Esophagus muscularis mucosa (tissue), 4 donors: ENCODE measurements at regions not wholly inside any gene's neighbourhood (a gene's known extent, or its start where the extent isn't known, plus 50 kb on each side); places are given as distances from the start of the nearest gene placed in this dataset.

Experiments
- DNase-seq: peaks from one replicate; pipeline ENCODE4 v3.0.0-alpha.2; 2017; ENCODE audit errors: extremely low spot score
- H3K27ac ChIP-seq, 4 donors: fragments of 200-600 bp; sonication (generic); replicated peaks in 1 of 4; 1 replicate in 3 of 4; 2 replicates in 1 of 4; pipeline ENCODE4 v1.5.1; 2016 to 2019; ENCODE audit warnings: mild to moderate bottlenecking in 1 of 4
- H3K27me3 ChIP-seq, 4 donors: fragments of 200-600 bp; sonication (generic); one replicate each; pipeline versions ENCODE4 v1.5.1 to v1.6.0; 2016 to 2019
- H3K36me3 ChIP-seq, 4 donors: fragments of 200-600 bp; sonication (generic); one replicate each; pipeline ENCODE4 v1.5.1; 2016 to 2019
- H3K4me1 ChIP-seq, 4 donors: fragments of 200-600 bp; sonication (generic); one replicate each; pipeline ENCODE4 v1.5.1; 2016 to 2019
- H3K4me3 ChIP-seq, 4 donors: fragments of 200-600 bp; sonication (generic); 1 replicate in 2 of 4; 2 replicates in 2 of 4; pipeline ENCODE4 v1.5.1; 2016 to 2019; ENCODE audit warnings: mild to moderate bottlenecking in 4 of 4, moderate library complexity in 1 of 4
- H3K9me3 ChIP-seq, 4 donors: fragments of 200-600 bp; sonication (generic); 1 replicate in 3 of 4; 2 replicates in 1 of 4; pipeline ENCODE4 v1.5.1; 2016 to 2019
- EP300 ChIP-seq: sonication (generic); formaldehyde crosslinking; IDR thresholded peaks from one replicate; pipeline ENCODE4 v1.6.1; 2017; ENCODE audit warnings: antibody characterized with exemption
- POLR2A ChIP-seq: fragments of 450-650 bp; IDR thresholded peaks from one replicate; pipeline ENCODE4 v1.6.1; 2017; ENCODE audit warnings: antibody characterized with exemption, moderate library complexity, mild to moderate bottlenecking, low read depth
- POLR2AphosphoS5 ChIP-seq, 2 donors: sonication (generic); formaldehyde crosslinking; IDR thresholded peaks; one replicate each; pipeline ENCODE4 v1.6.1; 2017; ENCODE audit warnings: antibody characterized with exemption in 2 of 2
- WGBS: methylation state at CpG from one replicate; pipeline ENCODE4 v1.1.5; 2018; 5-methylcytosine and 5-hydroxymethylcytosine counted together
- intact Hi-C: fragments of 100-400 bp; cut with DNase I; formaldehyde crosslinking; loops from one replicate; pipeline ENCODE4 v1.15.1; 2023
- TF ChIP-seq, protein P1 (sequence below), 3 experiments: fragments of 200-600 bp in 2 of 3; fragments of 450-650 bp in 1 of 3; sonication (generic) in 2 of 3; IDR thresholded peaks; one replicate each; pipeline ENCODE4 v1.5.1; 2017 to 2019; ENCODE audit warnings: antibody characterized with exemption in 3 of 3, mild to moderate bottlenecking in 2 of 3, moderate library complexity in 1 of 3

- WGBS = 78% methylated on average over 5 of the region's 5 CpGs
- H3K27me3 ChIP-seq = no peaks in the 10 kb centered on the region
- intact Hi-C loops = no loop called here
- no peak for DNase-seq
- H3K9me3 ChIP-seq = no peaks in the 10 kb centered on the region
- no peak for TF ChIP-seq POLR2A
- no peak for TF ChIP-seq EP300
- no peak for TF ChIP-seq POLR2AphosphoS5 (IDR thresholded peaks at IDR 0.05)
- TF ChIP-seq, protein P1, sequence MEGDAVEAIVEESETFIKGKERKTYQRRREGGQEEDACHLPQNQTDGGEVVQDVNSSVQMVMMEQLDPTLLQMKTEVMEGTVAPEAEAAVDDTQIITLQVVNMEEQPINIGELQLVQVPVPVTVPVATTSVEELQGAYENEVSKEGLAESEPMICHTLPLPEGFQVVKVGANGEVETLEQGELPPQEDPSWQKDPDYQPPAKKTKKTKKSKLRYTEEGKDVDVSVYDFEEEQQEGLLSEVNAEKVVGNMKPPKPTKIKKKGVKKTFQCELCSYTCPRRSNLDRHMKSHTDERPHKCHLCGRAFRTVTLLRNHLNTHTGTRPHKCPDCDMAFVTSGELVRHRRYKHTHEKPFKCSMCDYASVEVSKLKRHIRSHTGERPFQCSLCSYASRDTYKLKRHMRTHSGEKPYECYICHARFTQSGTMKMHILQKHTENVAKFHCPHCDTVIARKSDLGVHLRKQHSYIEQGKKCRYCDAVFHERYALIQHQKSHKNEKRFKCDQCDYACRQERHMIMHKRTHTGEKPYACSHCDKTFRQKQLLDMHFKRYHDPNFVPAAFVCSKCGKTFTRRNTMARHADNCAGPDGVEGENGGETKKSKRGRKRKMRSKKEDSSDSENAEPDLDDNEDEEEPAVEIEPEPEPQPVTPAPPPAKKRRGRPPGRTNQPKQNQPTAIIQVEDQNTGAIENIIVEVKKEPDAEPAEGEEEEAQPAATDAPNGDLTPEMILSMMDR (IDR thresholded peaks at IDR 0.05) = no peak
- no peaks in the 10 kb centered on the region for H3K4me1 ChIP-seq
- no peak overlapping the region for H3K27ac ChIP-seq
- H3K4me3 ChIP-seq = no peak overlapping the region
- no peaks in the 10 kb centered on the region for H3K36me3 ChIP-seq
Measured at GRCh38 chr4:110352670-110353442, 123.1 kb upstream of the ENPEP start.

GRCh38 chr4:110348711-110349383 is 127.1 kb upstream of the ENPEP start:
- Histone ChIP-seq H3K9me3 (no peaks in the 10 kb centered on the region), H3K4me1 (no peaks in the 10 kb centered on the region), H3K27ac (no peak overlapping the region), H3K27me3 (no peaks in the 10 kb centered on the region), H3K36me3 (no peaks in the 10 kb centered on the region), H3K4me3 (no peak overlapping the region)
- WGBS = 68% methylated on average over 3 of the region's 3 CpGs
- TF ChIP-seq POLR2A (no peak), POLR2AphosphoS5 (IDR thresholded peaks at IDR 0.05) (no peak), EP300 (no peak)
- TF ChIP-seq, protein P1 (IDR thresholded peaks at IDR 0.05) = no peak
- no peak for DNase-seq
- intact Hi-C loops = loop anchor here (10.0 kb wide), 1 partner anchor 166 kb away; no protein-coding TSS in a partner anchor

GRCh38 chr4:110347805-110348204 is 128.2 kb upstream of the ENPEP start:
- Histone ChIP-seq H3K27me3 (no peaks in the 10 kb centered on the region), H3K4me1 (no peaks in the 10 kb centered on the region), H3K4me3 (no peak overlapping the region), H3K9me3 (no peaks in the 10 kb centered on the region), H3K27ac (no peak overlapping the region), H3K36me3 (no peaks in the 10 kb centered on the region)
- no peak for DNase-seq
- intact Hi-C loops = loop anchor here (10.0 kb wide), 1 partner anchor 167 kb away; no protein-coding TSS in a partner anchor
- TF ChIP-seq POLR2A = no peak
- TF ChIP-seq EP300 = no peak
- TF ChIP-seq, protein P1 (IDR thresholded peaks at IDR 0.05) = no peak
- TF ChIP-seq POLR2AphosphoS5 (IDR thresholded peaks at IDR 0.05) = no peak
- 79% methylated on average over 3 of the region's 4 CpGs for WGBS

DNA sequence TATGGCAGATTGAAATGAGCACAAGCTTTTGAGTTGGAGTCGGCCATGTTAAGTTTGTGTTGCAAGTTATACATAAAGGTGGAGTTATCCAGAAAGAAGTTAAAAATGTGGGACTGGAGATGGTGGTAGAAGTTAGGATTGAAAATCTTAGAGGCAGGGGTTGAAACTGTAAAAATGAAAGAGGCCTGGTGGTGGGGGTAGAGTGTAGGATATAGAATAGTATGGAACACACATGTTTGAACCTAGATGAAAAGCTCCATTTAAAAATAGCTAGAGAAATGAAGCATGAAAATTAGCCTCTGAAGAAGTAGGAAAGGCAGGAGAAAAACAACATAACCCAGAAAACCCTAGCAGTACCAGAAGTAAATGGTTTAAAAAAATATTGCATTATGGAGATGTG is 131.8 kb upstream of the ENPEP start:
- no peaks in the 10 kb centered on the region for H3K4me1 ChIP-seq
- intact Hi-C loops = loop anchor here (10.0 kb wide), 1 partner anchor 171 kb away; no protein-coding TSS in a partner anchor
- no peak overlapping the region for H3K27ac ChIP-seq
- no peaks in the 10 kb centered on the region for H3K9me3 ChIP-seq
- WGBS = 90% methylated on average over 1 of the region's 1 CpG
- no peaks in the 10 kb centered on the region for H3K36me3 ChIP-seq
- DNase-seq = no peak
- TF ChIP-seq POLR2A = no peak
- TF ChIP-seq, protein P1 (IDR thresholded peaks at IDR 0.05) = peak in 1 of 3 experiments; percentile 17
- H3K27me3 ChIP-seq = no peaks in the 10 kb centered on the region
- no peak overlapping the region for H3K4me3 ChIP-seq
